Activated CD8-positive, alpha-beta T cell treated with anti-CD3 and anti-CD28 coated beads, Interleukin-2, amount 10 ng/mL, durations not matched to agents 7 days and 5 days (primary cell): ENCODE measurements at regions not wholly inside any gene's neighbourhood (a gene's known extent, or its start where the extent isn't known, plus 50 kb on each side); places are given as distances from the start of the nearest gene placed in this dataset.

Experiments used
- ATAC-seq: fragments of 150-1000 bp; cut with Tn5 transposase; one replicate; pipeline ENCODE4 v1.10.0; 2021; ENCODE audit warnings: moderate library complexity
- CTCF ChIA-PET: fragments of 350-600 bp; sonication (Branson Sonifier 250); formaldehyde crosslinking; loops from one replicate; lab custom pipeline; 2021; ENCODE audit warnings: antibody characterized with exemption; lab: Charles Lee
- POLR2A ChIA-PET: fragments of 350-600 bp; sonication (Branson Sonifier 250); formaldehyde crosslinking; loops from one replicate; lab custom pipeline; 2021; ENCODE audit warnings: antibody characterized with exemption; lab: Charles Lee
- DNase-seq: peaks from one replicate; pipeline ENCODE4 v3.0.0-alpha.2; 2020
- H3K27ac Mint-ChIP-seq: one replicate; pipeline ENCODE4 v1.8.0; 2021; ENCODE audit warnings: mild to moderate bottlenecking, mixed read lengths
- H3K27me3 Mint-ChIP-seq: one replicate; pipeline ENCODE4 v1.8.0; 2021; ENCODE audit warnings: low read depth, mixed read lengths
- H3K36me3 Mint-ChIP-seq: one replicate; pipeline ENCODE4 v1.8.0; 2021; ENCODE audit warnings: low read depth, mixed read lengths
- H3K4me1 Mint-ChIP-seq: one replicate; pipeline ENCODE4 v1.8.0; 2021; ENCODE audit warnings: low read depth, mixed read lengths
- H3K4me3 Mint-ChIP-seq: one replicate; pipeline ENCODE4 v1.8.0; 2021; ENCODE audit warnings: mild to moderate bottlenecking, mixed read lengths
- H3K9me3 Mint-ChIP-seq: one replicate; pipeline ENCODE4 v1.8.0; 2022; ENCODE audit warnings: mixed read lengths; ENCODE audit not compliant: insufficient read depth

- Mint-ChIP-seq H3K36me3 (no peaks in the 10 kb centered on the region), H3K4me3 (no peak overlapping the region), H3K9me3 (peaks cover 4% of the 10 kb centered on the region), H3K4me1 (no peaks in the 10 kb centered on the region), H3K27me3 (no peaks in the 10 kb centered on the region), H3K27ac (no peak overlapping the region)
- ATAC-seq (no peak), DNase-seq (no peak)
- CTCF ChIA-PET, result no interaction called here
- POLR2A ChIA-PET, result no interaction called here
Observed at GRCh38 chr1:96049759-96050409, 671.7 kb upstream of the PTBP2 start.

- no peaks in the 10 kb centered on the region for H3K4me1 Mint-ChIP-seq
- POLR2A ChIA-PET, result no interaction called here
- DNase-seq (no peak), ATAC-seq (no peak)
- CTCF ChIA-PET, result no interaction called here
- H3K27ac Mint-ChIP-seq, result no peak overlapping the region
- H3K36me3 Mint-ChIP-seq, result no peaks in the 10 kb centered on the region
- H3K9me3 Mint-ChIP-seq, result peaks cover 18% of the 10 kb centered on the region
- H3K27me3 Mint-ChIP-seq, result no peaks in the 10 kb centered on the region
- no peak overlapping the region for H3K4me3 Mint-ChIP-seq
Observed at GRCh38 chr1:96059276-96059675, 662.3 kb upstream of the PTBP2 start.

- Mint-ChIP-seq H3K4me3 (no peak overlapping the region), H3K27ac (no peak overlapping the region), H3K9me3 (peaks cover 18% of the 10 kb centered on the region), H3K4me1 (no peaks in the 10 kb centered on the region), H3K36me3 (no peaks in the 10 kb centered on the region), H3K27me3 (no peaks in the 10 kb centered on the region)
- ATAC-seq, result no peak
- CTCF ChIA-PET, result no interaction called here
- DNase-seq, result no peak
- POLR2A ChIA-PET, result no interaction called here
Observed at GRCh38 chr1:96059736-96060135, 661.8 kb upstream of the PTBP2 start.

GRCh38 chr1:96060621-96061020, 661.0 kb upstream of the PTBP2 start:
- H3K9me3 Mint-ChIP-seq, result peaks cover 18% of the 10 kb centered on the region
- ChIA-PET CTCF (no interaction called here), POLR2A (no interaction called here)
- H3K4me3 Mint-ChIP-seq, result no peak overlapping the region
- no peak overlapping the region for H3K27ac Mint-ChIP-seq
- H3K36me3 Mint-ChIP-seq, result no peaks in the 10 kb centered on the region
- ATAC-seq (no peak), DNase-seq (no peak)
- H3K27me3 Mint-ChIP-seq, result no peaks in the 10 kb centered on the region
- no peaks in the 10 kb centered on the region for H3K4me1 Mint-ChIP-seq

GRCh38 chr1:96072021-96072420, 649.6 kb upstream of the PTBP2 start:
- DNase-seq (no peak), ATAC-seq (no peak)
- Mint-ChIP-seq H3K4me3 (no peak overlapping the region), H3K9me3 (peaks cover 8% of the 10 kb centered on the region), H3K27ac (no peak overlapping the region), H3K36me3 (no peaks in the 10 kb centered on the region), H3K27me3 (no peaks in the 10 kb centered on the region), H3K4me1 (no peaks in the 10 kb centered on the region)
- ChIA-PET CTCF (no interaction called here), POLR2A (no interaction called here)

- Mint-ChIP-seq H3K4me3 (no peak overlapping the region), H3K27ac (no peak overlapping the region), H3K4me1 (no peaks in the 10 kb centered on the region), H3K36me3 (no peaks in the 10 kb centered on the region), H3K27me3 (no peaks in the 10 kb centered on the region), H3K9me3 (peaks cover 8% of the 10 kb centered on the region)
- CTCF ChIA-PET, result no interaction called here
- POLR2A ChIA-PET, result no interaction called here
- DNase-seq (no peak), ATAC-seq (no peak)
Observed at GRCh38 chr1:96073100-96073499, 648.5 kb upstream of the PTBP2 start.

GRCh38 chr1:96074422-96074821, 647.2 kb upstream of the PTBP2 start:
- Mint-ChIP-seq H3K27me3 (no peaks in the 10 kb centered on the region), H3K4me3 (no peak overlapping the region), H3K9me3 (no peaks in the 10 kb centered on the region), H3K4me1 (no peaks in the 10 kb centered on the region), H3K36me3 (no peaks in the 10 kb centered on the region), H3K27ac (no peak overlapping the region)
- CTCF ChIA-PET, result no interaction called here
- DNase-seq, result no peak
- no peak for ATAC-seq
- POLR2A ChIA-PET, result no interaction called here

- H3K27ac Mint-ChIP-seq, result no peak overlapping the region
- no peaks in the 10 kb centered on the region for H3K27me3 Mint-ChIP-seq
- H3K36me3 Mint-ChIP-seq, result no peaks in the 10 kb centered on the region
- H3K9me3 Mint-ChIP-seq, result no peaks in the 10 kb centered on the region
- no peaks in the 10 kb centered on the region for H3K4me1 Mint-ChIP-seq
- DNase-seq (no peak), ATAC-seq (no peak)
- H3K4me3 Mint-ChIP-seq, result no peak overlapping the region
- ChIA-PET CTCF (no interaction called here), POLR2A (no interaction called here)
Observed at GRCh38 chr1:96074876-96075577, 646.6 kb upstream of the PTBP2 start.

- no peaks in the 10 kb centered on the region for H3K4me1 Mint-ChIP-seq
- H3K27me3 Mint-ChIP-seq, result no peaks in the 10 kb centered on the region
- POLR2A ChIA-PET, result no interaction called here
- no peak for DNase-seq
- H3K27ac Mint-ChIP-seq, result no peak overlapping the region
- H3K9me3 Mint-ChIP-seq, result no peaks in the 10 kb centered on the region
- no peaks in the 10 kb centered on the region for H3K36me3 Mint-ChIP-seq
- no peak overlapping the region for H3K4me3 Mint-ChIP-seq
- ATAC-seq, result no peak
- CTCF ChIA-PET, result no interaction called here
Observed at GRCh38 chr1:96075704-96076455, 645.7 kb upstream of the PTBP2 start.

GRCh38 chr1:96076589-96076988, 645.0 kb upstream of the PTBP2 start:
- POLR2A ChIA-PET, result no interaction called here
- Mint-ChIP-seq H3K27me3 (no peaks in the 10 kb centered on the region), H3K9me3 (no peaks in the 10 kb centered on the region), H3K4me3 (no peak overlapping the region), H3K4me1 (no peaks in the 10 kb centered on the region), H3K36me3 (no peaks in the 10 kb centered on the region), H3K27ac (no peak overlapping the region)
- CTCF ChIA-PET, result no interaction called here
- ATAC-seq (no peak), DNase-seq (no peak)

- no peak overlapping the region for H3K4me3 Mint-ChIP-seq
- DNase-seq (no peak), ATAC-seq (no peak)
- POLR2A ChIA-PET, result no interaction called here
- H3K27me3 Mint-ChIP-seq, result no peaks in the 10 kb centered on the region
- H3K27ac Mint-ChIP-seq, result no peak overlapping the region
- CTCF ChIA-PET, result no interaction called here
- H3K4me1 Mint-ChIP-seq, result no peaks in the 10 kb centered on the region
- peaks cover 4% of the 10 kb centered on the region for H3K9me3 Mint-ChIP-seq
- H3K36me3 Mint-ChIP-seq, result no peaks in the 10 kb centered on the region
Observed at GRCh38 chr1:96079581-96079980, 642.0 kb upstream of the PTBP2 start.

- Mint-ChIP-seq H3K4me1 (no peaks in the 10 kb centered on the region), H3K9me3 (peaks cover 4% of the 10 kb centered on the region), H3K4me3 (no peak overlapping the region), H3K27me3 (no peaks in the 10 kb centered on the region), H3K27ac (no peak overlapping the region), H3K36me3 (no peaks in the 10 kb centered on the region)
- POLR2A ChIA-PET, result no interaction called here
- ATAC-seq (no peak), DNase-seq (no peak)
- CTCF ChIA-PET, result no interaction called here
Observed at GRCh38 chr1:96080925-96081324, 640.7 kb upstream of the PTBP2 start.
